ENCODE measurements at regions not wholly inside any gene's neighbourhood (a gene's known extent, or its start where the extent isn't known, plus 50 kb on each side); places are given as distances from the start of the nearest gene placed in this dataset.

DNA sequence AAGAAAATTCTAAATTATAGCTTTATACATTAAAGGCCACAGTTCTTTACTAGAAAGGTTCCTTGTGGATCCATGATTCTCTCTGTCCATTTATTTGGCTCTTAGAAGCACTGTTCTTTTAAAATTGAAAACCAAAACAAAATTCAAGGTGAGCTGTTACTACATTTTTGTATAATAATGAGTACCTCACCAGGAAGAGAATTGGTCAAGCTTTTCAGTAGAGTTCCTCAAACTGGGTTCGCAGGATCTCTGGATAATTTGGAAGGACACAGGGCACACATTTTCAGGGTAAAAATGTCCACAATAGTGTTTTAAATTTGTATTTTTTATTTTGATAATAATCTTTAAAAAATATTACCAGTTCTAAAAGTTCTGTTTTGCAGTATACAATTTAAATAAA lies 93.0 kb downstream of the PPP1R3A start:
- DNase-seq (ENCODE audit: low read depth), result no peak

DNA sequence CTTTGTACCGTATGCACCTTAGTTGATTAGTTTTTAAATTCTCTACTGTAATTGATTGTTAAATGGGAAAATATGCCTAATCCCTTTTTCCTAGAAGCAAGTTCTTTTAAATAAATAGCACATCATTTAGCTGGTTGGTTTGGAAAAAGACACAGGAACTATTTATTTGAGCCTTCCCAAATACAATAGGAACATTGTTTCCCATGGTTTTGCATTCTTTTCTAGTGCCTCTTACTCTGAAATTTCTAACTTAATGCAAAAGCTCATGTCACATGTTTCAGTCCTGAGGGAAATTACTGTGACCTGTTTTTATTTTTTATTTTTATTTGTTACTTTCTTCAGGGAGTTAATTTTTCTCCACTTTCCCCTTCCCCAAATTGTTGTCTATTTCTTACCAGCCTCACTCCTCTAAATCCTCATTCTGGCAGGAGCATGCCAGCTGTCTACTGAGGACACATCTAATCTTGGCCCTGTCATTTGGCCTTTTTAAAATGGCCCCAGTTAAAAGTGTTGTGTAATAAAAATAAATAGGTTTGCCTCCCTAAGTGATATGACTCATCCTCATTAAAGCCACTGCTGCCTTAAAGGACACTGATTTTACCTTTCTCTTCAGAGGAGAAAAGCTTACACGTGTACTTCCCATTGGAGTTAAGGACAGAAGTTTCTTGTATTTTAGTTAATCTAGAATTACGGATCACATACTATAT lies 94.5 kb downstream of the PPP1R3A start:
- no peak for DNase-seq (ENCODE audit: low read depth)

DNA sequence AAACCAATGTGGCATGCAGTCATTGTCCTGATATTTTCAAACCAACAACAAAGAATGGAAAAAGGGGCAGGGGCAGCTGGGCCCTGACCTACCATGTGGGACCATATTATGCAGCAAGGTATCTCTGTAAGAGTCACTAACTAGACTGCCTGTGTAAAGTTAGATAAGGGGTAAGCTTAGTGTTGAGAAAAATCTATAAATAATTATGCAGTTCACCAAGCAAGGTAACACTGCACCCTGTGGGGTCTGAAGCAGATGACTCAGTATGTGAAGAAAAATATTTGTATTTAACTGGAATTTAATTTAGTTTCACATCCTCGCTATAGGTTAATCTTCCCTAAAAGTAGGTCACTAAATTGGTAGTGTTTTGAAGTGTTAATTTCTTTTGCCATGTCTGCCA lies 99.3 kb downstream of the PPP1R3A start:
- no peak for DNase-seq (ENCODE audit: low read depth)

DNA sequence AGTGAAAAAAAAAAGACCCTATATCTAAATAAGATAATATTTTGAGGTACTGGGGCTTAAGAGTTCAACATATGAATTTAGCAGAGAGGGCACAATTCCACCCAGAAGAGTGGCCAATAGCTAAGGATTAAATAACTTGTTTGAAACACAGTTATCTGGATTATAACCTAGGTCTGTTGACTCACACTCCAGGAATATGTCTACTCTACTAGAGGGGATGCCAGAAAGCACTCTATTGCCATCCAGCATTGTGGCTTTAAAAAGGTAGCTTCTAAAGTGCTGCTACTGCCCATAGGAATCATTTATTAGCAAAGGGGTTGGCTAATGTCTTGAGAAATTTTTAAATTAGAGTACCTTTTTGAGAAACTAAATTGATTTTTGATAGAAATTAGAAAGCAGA lies 102.2 kb downstream of the PPP1R3A start:
- DNase-seq (ENCODE audit: low read depth), result no peak

DNA sequence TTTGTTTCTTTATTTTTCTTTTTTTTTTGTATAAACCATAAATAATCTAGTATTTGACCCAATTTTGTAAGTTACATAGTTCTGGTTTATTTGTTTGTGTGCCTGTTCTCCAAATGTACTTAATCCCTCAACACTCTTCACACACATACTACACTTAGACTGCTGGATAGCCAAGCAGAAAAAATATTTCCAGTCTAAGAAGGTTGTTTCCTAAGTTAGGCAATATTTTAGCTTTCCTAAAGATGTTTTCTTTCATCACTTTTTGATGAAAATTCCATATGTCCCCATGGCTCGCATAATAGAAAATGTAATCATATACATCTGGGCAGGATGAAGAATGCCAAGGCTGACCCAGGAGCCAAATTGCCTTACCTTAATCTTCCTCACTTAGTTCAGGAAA lies 105.3 kb downstream of the PPP1R3A start:
- DNase-seq (ENCODE audit: low read depth), result no peak

DNA sequence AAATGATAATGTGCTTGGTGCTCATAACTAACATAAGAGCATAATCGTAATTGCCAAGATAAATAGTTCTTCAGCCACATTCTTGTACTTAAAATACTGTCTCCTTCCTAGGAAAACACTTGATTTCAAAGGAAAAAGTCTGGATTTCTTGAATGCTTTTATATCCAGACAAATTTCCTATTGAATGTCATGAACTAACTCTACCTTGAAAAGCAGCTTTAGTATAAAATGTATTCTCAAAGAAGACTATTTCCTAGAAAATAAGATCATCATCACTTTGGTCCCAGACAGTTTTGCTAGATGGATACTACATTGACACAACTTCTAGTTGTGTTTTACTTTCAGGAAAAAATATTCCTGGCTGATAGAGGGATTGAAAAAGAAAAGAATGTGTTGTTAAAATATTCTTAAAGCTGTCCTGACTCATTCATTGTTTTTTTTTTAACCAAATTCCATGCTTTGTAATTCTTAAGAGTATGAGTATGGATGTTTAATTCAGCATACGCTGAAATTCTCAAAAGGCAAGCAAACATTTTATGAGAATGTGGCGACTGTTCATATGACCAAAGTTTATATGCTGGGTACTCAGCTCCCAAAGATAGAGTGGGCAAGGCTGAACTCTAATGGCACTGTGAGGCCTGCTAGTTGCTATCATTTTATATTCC lies 106.1 kb downstream of the PPP1R3A start:
- no peak for DNase-seq (ENCODE audit: low read depth)

DNA sequence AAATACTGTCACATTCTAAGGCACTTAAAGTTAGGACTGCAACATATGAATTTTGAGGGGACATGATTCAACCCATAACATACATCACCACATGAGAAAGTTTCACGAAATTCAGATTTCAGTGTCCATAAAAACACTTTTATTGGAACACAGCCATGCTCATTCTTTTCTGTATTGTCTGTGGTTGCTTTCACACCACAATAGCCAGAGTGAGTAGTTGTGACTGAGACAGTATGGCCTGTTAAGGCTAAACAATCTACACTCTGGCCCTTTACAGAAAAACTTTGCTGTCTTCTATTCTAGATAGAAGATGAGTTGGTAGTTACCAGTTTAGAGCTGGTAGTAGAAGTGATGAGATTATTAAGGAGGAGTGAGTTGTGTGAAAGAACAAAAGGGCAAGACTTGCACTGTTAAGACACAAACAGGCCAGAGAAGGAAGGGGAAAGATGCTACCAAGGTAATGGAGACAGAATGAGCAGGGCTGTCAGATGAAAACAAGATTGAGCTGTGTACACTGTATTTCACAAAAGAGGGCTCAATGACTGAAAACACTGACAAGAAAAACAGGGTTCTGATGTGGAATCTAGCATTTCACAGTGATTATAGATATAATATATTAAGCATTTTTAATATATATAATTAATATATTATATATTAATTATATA lies 108.6 kb downstream of the PPP1R3A start:
- no peak for DNase-seq (ENCODE audit: low read depth)

DNA sequence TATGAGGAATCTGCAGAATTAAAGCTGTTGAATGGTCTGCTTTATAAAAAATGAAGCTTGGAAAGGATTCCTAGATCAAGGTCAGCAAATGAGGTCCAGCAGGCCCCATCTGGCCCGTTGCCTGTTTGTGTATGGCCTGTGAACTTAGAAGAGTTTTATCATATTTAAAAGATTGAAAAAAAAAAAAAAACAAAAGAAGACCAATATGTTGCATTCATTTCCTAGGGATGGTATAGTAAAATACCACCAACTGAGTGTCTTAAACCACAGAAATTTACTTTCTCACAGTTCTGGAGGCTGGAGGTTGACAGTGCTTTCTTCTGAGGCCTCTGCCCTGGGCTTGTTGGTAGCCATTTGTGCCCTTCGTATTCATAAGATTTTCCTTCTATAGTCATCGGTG lies 109.2 kb downstream of the PPP1R3A start:
- DNase-seq (ENCODE audit: low read depth), result no peak

DNA sequence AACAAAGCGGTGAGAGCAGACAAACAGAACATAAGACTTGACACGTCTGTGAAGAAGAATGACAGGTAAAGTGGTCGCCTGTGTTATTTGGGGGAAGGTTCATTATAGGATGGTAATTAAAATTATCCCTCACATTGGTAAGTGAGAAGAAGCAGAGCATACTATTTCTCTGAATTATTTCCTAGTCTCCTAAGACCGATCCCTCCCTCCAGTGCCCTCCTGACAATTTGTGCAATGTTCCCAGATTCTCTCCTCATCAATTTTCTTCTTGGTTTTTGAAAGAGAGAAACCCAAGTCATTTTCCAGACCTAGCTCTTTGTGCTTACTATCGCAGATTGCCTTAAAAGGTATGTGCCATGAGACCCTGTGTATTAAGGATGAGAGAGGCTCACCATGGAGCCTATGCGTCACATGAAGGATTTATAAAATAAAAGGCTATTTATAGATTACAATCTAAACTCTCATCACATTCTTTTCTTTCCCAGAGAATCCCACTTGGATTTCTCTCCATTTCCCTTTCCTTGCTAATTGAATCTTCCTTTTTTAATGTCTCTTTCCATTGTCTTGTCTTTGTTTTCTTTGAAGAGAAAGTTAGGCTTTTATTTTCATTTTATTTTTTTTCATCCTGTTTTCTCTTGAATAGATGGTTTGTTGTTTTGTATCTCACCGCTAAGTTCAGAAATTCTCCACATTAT lies 112.0 kb downstream of the PPP1R3A start:
- no peak for DNase-seq (ENCODE audit: low read depth)

DNA sequence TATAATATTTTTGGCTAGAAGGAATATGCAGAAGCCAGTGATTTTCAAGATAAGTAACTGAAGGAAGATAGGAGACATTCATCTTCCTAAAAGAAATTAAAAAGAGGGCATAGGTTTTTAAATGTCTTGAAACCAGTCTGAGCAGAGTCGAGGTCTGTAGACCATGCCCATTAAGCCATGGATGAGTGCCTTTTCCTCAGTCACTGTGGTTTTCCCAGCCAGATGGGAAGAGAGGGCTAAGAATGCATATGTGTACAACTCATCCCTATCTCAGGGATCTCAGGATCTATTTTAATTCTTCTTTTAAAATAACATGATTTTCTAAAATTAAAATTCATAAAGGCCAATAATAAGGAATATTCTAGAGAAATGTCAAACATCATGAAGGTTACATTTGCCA lies 112.8 kb downstream of the PPP1R3A start:
- no peak for DNase-seq (ENCODE audit: low read depth)

DNA sequence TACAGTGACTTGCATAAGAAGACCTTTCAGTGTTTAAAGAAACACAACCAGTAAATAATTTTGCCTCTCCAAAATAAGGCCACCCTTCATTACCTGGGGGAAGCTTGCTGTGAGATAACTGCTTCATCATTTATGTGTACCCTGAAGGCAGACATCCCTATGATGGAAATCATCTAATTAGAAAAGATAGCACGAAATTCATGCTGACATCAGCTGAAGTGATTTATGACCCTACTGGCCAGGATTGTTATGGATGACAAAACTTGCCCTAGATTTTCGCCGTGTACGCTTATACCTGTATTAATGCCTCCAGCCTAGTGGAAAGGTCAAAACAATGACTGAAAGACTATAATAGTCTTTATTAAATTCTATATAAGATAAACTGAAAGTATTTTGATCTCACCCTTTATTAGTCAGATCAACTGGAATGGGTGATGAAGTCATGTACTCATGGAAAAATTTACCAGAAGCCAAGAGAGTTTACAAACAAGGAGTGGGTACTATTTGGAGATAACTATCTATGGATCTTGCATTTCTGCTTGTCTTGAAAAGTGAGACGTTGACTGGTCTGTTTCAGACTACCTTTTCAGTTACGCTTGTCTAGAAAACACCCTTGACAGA lies 114.2 kb downstream of the PPP1R3A start:
- no peak for DNase-seq (ENCODE audit: low read depth)

DNA sequence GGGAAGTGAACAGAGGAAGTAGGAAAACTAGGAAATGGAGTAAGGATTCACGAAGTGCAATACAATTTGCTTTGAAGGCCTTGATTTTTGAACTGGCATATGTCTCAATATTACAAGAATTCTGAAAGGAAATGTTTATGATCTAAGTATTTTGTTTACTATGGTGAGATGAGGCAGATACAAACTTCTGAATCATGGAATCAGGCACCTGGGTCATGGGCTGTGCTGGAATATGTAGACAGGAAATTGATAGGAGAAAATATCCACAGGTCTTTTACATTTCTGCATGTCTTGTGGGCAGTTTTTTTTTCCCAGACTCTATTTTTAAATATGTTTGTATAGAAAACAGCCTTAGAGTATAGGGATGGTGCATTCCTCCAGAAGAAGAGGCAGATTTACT lies 117.1 kb downstream of the PPP1R3A start:
- no peak for DNase-seq (ENCODE audit: low read depth)

DNA sequence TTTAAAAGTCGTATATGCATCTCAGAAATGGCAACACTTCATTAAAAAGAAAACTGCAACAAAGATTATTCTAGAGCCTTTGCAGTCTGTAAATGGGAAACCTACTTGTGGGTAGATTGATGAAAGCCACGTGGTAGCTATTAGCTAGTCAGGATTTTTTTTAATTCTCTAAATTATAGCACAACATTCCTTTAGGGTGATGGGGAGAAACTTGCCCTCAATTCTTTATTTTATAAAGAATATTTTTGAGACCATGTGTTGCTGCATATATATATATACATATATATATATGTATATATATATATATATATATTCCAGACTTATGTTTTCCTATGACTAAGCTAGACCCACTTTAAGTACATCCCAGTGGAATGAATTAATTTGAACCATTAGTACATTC lies 118.0 kb downstream of the PPP1R3A start:
- DNase-seq (ENCODE audit: low read depth), result no peak

DNA sequence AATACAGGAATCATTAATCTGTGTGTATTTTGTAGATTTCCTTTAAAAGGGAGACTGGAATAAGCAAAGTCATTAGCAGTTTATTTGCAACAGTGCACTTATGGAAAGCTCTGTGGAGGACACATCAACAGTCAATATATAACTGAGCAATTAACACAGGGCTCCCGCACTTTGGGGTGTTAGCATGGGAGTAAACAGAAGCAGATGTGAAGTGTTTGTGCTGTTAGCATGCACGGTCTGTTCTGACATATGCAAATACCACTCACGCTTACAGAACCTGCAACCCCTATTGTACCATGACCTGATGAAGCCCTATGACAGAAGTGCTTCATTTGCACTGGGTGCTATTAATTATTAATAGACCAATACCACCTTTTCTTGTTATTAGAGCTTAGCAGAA lies 118.9 kb downstream of the PPP1R3A start:
- no peak for DNase-seq (ENCODE audit: low read depth)

DNA sequence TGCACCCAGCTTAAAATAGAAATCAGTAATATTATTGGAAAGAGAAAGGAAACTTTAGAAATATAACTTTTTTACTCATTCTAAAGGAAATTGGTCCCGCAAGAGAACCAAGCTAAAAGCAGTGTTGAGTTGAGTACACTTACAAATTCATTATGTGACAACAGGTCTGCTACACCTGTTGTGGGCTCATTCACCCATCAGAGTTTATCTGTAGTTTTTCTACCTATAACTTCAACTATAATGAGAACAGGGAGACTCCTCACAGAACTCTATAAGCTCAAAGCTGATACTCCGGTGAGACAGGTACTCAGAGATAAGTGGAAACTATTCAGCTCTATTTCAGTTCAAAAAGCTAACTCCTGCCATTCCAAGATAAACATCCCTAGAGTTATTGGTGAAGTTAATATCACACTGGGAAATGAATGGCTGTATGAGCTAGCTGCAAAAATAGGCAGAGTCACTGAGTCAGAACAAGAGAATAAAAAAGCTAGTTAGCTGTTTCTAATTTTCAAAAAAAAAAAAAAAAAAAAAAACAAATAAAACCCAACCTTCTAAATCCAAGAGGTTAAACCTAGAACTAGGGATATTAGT lies 121.3 kb downstream of the PPP1R3A start:
- no peak for DNase-seq (ENCODE audit: low read depth)

DNA sequence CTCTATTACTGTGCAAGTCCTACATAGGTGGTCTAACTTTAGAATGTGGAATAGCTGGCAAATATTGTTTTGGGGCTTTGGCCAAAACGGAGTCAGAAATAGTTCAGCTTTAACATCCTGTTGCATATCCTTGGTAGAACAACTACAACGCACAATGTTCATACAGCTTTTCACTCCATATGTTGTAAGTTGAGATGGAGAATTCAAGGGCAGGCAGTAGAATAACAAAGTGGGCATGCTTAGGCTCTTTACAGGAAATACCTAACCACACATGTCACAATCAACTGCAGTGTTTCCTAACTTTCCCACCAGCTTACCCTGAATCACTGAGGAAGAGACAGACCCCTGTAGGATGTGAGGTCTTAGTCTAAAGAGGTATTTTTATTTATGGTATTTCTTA lies 122.3 kb downstream of the PPP1R3A start:
- peak; percentile 3 for DNase-seq (ENCODE audit: low read depth)

DNA sequence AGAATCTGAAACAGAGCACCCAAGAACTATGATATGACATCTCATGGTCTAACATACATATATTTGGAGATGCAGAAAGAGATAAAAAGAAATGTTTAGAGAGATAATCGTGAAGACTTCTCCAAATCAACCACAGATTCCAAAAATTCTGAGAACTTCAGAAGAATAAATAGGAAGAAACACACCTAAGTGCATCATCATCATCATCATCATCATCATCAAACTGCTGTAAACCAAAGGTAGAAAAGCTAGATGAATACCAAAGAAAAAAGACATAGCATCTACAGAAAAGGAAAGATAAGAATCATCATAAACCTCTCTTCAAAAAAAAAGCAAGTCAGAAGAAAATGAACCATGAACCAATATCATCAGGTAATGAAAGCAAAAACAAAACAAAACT lies 124.2 kb downstream of the PPP1R3A start:
- DNase-seq (ENCODE audit: low read depth), result no peak

DNA sequence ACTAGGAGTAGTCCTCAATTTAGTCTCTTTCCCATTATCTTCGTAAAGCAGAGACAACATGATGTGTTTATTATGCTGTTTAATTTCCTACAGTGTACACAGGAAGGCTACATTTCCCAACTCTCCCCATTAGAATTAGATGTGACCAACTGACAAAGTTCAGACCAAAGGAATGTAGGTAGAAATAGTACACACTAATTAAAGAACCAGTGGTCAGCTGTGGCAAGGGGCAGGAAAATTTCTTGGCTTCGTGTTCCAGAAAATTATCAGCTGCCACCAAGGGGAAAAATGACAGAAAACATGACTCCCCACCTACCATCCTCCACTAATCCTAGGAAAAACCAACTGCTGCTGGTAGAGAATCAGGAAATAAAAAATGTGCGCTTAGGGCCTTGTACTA lies 125.6 kb downstream of the PPP1R3A start:
- no peak for DNase-seq (ENCODE audit: low read depth)

DNA sequence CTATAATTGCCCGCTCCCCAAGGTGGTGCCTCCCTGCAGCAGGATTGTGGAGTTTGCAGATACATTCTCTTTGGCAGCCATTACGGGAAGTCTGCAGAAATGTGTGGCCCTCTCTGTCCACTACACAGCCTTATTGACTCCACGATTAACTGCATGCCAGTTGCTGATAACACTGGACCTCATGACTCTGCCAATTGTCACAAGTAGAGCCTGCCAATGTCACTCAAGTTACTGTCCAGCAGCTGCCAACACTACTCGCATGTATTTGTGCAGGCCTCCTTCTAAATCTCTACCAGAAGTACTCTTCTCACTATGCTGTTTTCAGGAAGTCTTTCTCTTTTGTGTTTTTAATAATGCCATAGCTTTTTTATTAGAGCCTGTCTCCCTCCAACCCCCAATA lies 128.8 kb downstream of the PPP1R3A start:
- DNase-seq (ENCODE audit: low read depth), result no peak

DNA sequence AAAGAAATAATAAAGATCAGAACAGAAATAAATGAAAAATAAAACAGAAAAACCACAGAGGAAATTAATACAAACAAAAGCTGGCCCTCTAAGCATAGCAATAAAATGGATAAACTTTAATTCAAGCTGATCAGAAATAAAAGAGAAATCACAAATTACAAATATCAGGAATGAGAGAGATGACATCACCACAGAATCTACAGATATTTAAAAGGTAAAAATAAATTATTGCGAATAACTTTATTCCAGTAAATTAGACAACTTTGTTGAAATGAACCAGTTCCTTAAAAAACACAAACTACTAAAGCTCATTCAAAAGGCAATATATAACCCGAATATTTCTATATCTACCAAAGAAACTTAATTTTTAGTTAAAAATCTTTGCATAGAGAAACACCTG lies 131.7 kb downstream of the PPP1R3A start:
- no peak for DNase-seq (ENCODE audit: low read depth)

DNA sequence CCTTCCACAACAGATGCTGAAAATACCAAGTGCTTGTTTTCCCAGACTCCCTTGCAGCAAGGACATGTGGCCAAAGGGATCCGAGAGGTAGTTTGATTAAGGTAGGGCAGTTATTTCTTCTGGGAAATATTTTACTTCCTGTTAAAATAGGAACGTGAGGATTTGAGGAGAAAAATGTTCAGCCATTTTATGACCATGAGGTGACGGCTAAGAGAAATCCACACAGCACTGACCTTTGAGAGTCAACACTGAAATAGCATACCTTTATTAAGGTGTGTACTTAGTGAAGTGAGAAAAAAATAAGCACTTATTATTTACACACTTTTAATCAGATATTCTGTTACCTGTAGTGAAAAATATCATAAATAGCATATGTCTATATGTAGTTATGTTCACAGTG lies 133.9 kb downstream of the PPP1R3A start:
- no peak for DNase-seq (ENCODE audit: low read depth)

DNA sequence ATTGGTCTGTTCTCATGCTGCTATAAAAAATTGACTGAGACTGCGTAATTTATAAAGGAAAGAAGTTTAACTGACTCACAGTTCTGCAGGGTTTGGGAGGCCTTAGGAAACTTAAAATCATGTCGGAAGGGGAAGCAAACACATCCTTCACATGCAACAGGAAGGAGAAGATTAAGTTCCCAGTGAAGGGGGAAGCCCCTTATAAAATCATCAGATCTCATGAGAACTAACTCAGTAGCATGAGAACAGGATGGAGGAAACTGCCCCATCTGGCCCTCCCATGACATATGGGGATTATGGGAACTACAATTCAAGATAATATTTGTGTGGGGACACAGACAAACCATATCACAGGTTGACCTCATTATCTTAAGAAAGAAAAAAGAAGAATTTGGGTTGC lies 134.5 kb downstream of the PPP1R3A start:
- no peak for DNase-seq (ENCODE audit: low read depth)
